ENCODE measurements at regions not wholly inside any gene's neighbourhood (a gene's known extent, or its start where the extent isn't known, plus 50 kb on each side); places are given as distances from the start of the nearest gene placed in this dataset.

- no peak overlapping the region for H3K4me3 ChIP-seq
- WGBS, 2 donors: 68 to 70% methylated on average over 4 of the region's 4 CpGs
- H3K27ac ChIP-seq: no peak overlapping the region
- intact Hi-C loops (cut with DNase I): no loop called here
- ATAC-seq (no peak), DNase-seq (no peak)
- no peaks in the 10 kb centered on the region for H3K27me3 ChIP-seq
- H3K4me1 ChIP-seq: no peaks in the 10 kb centered on the region
- no peaks in the 10 kb centered on the region for H3K9me3 ChIP-seq
- TF ChIP-seq CTCF (IDR thresholded peaks at IDR 0.05): no peak
- H3K36me3 ChIP-seq: no peaks in the 10 kb centered on the region
Observed at GRCh38 chrX:35150052-35150451, 207.5 kb downstream of the FAM47B start.

DNA sequence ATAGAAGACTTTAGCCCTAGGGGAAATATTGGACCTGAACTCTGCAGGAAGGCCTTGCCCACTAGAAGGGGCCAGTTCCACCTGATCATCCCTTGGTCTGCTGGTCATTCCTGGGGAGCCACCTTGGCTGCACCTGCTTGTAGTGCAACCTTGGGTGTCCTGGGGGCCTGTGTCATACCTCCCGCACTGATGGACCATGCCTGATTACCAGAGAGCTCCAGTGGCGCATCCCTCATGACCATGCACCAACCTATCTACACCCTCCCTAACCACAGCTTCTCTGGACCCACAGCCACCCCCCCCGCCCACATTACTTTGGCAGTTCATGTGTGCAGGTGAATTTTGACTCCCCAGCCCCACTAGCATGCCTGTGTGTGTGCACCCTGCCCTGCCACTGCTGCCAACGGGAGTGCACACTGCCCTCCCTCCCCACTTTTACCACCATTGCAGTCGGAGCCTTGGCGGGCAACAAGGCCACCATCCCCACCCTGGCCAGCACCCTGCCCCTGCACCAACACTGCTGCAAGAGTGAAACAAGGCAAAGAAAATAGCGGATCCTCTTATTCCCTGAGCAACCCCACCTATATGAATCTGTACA is 208.1 kb downstream of the FAM47B start:
- intact Hi-C loops (cut with DNase I): no loop called here
- no peak overlapping the region for H3K27ac ChIP-seq
- no peak overlapping the region for H3K4me3 ChIP-seq
- H3K27me3 ChIP-seq: no peaks in the 10 kb centered on the region
- no peaks in the 10 kb centered on the region for H3K36me3 ChIP-seq
- ATAC-seq (no peak), DNase-seq (no peak)
- H3K9me3 ChIP-seq: no peaks in the 10 kb centered on the region
- WGBS, 2 donors: 91 to 97% methylated on average over 6 to 7 of the region's 7 CpGs
- H3K4me1 ChIP-seq: no peaks in the 10 kb centered on the region
- no peak for TF ChIP-seq CTCF (IDR thresholded peaks at IDR 0.05)

DNA sequence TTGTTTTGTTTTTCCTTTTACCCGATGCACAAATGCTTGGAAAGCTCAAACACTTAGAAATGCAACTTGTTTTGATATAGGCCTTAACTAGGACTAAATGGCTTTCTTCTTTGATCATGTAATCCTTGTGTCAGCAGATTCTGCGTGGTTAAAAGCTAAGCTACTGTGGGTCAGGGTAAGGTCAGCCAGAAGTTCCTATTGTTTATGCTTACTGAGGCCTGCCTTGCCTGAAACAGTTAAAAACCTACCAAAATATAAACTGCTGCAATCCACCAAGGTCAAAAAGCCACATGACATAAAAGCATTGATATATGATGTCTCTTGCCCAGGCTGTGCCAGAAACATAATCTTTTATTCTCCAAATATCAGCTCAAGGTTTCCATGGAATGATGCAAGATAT is 223.4 kb downstream of the FAM47B start:
- Histone ChIP-seq H3K9me3 (no peaks in the 10 kb centered on the region), H3K4me3 (no peak overlapping the region), H3K27me3 (no peaks in the 10 kb centered on the region), H3K36me3 (no peaks in the 10 kb centered on the region), H3K27ac (no peak overlapping the region), H3K4me1 (no peaks in the 10 kb centered on the region)
- no peak for TF ChIP-seq CTCF (IDR thresholded peaks at IDR 0.05)
- intact Hi-C loops (cut with DNase I): no loop called here
- DNase-seq (no peak), ATAC-seq (no peak)
- 33 to 40% methylated on average over 2 of the region's 2 CpGs for WGBS, 2 donors

All from heart right ventricle (tissue), 16 donors.